HG03039 (cell line): ENCODE measurements at regions not wholly inside any gene's neighbourhood (a gene's known extent, or its start where the extent isn't known, plus 50 kb on each side); places are given as distances from the start of the nearest gene placed in this dataset.
"Not testable (repeated sequence)": the region's sequence is repeated elsewhere in the genome, so short reads cannot be mapped to it uniquely, and the experiment has no call there.

Experiments used
- ATAC-seq: cut with Tn5 transposase; IDR thresholded peaks from one replicate; pipeline ENCODE4 v1.9.1; 2021; ENCODE audit warnings: mild to moderate bottlenecking, moderate library complexity; ENCODE audit not compliant: unreplicated experiment

GRCh38 chr7:138252666-138253065, 176.4 kb downstream of the AKR1D1 start:
- not testable (repeated sequence) for ATAC-seq

- ATAC-seq: no peak
Measured at GRCh38 chr7:138254444-138254843, 178.2 kb downstream of the AKR1D1 start.

DNA sequence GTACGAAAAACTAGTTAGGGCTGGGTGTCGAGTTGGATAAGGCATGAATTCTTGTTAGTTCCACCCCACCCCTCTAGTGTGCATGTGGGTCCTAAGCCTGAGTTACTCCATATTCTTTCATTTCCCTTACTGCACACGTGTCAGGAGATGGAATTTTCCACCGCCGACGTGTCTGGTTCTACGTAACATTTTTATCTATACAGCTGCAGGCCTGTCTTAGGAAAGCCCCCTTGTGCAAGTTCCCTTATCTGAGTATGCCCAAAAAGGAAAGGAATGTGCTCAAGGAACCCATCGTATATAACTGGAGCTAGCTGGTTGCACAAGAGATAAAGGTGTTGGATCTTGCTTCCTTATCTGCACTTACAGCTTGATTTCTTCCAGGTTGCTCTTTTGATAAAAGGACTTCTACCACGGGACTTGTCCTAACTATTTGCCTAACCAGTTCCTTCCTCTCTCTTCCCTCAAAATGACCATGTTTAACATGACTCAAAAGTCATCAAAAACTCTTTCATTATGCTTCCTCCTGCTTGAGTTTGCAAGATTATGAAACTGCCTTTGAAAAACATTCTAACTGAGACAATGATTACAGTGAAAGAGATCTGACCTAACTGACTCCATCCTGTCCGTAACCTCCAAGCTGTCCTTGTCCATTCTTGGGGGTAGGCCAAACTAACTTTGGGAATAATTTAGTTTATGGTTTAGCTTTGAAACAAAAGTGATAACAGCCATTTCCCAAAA, 181.4 kb downstream of the AKR1D1 start:
- ATAC-seq: no peak

GRCh38 chr7:138258197-138258559, 181.9 kb downstream of the AKR1D1 start:
- no peak for ATAC-seq

GRCh38 chr7:138259675-138260074, 183.4 kb downstream of the AKR1D1 start:
- no peak for ATAC-seq

GRCh38 chr7:138267934-138268333, 191.7 kb downstream of the AKR1D1 start:
- no peak for ATAC-seq

- ATAC-seq: no peak
Measured at GRCh38 chr7:138276891-138277290, 183.2 kb upstream of the TRIM24 start.

DNA sequence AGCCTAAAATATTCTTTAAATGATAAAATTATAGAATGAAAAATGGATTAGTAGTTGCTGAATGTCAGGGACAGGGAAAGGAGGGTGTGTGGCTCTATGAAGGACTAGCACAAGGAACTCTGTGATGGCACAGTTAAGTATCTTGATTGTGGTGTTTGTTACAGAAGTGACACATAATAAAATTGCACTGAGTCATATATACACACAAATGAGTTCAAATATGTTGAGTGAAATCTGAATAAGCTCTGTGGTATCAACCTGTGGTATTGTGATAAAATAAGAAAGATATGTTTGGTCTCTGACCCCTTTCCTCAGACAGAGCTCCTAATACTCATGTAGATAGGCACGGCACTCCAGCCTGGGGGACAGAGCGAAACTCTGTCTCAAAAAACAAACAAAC, 181.5 kb upstream of the TRIM24 start:
- ATAC-seq: no peak

DNA sequence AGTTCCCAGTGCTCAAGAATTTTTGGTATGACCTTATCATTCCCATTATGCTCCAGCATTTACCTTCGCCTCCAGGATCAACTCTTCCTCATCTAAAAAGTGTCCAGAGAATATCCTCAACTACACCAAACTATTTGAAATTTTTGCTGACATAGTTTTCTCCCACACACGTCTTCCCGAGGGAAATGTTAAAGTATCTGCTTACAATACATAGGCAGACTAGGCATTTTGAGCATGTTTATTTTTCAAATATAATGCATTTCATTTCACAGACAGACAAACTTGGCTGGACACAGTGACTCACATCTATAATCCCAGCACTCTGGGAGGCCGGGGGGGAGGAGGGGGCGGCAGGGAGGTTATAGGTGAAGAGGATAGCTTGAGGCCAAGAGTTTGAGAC, 177.1 kb upstream of the TRIM24 start:
- no peak for ATAC-seq

DNA sequence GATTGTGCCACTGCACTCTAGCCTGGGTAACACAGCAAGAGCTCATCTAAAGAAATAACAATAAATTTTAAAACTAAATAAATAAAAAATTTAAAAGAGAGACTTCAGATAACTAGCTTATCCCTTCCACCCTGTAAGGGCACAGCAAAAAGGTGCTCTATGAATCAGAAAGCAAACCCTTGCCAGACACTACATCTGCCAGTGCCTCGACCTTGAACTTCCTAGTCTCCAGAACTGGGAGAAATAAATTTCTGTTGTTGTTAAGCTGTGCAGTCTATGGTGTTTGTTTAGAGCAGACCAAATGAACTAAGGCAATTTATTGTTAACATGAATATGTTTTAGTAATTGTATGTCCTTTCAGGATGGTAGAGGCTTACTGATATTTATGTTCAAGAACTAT, 174.9 kb upstream of the TRIM24 start:
- ATAC-seq: no peak

DNA sequence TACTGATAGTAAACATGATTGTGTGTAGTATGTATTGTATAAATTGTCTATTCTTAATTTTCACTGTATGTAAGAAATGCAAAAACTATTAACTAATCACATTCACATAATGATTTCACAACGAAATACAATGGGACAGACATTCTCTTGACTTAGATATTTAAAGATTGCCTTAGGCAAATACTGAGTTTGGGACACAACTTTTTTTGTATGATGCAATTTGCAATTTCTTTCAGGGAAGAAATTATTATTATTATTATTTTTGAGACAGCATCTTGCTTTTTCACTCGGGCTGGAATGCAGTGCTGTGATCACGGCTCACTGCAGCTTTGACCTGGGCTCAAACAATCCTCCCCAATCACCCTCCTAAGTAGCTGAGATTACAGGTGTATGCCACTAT, 173.2 kb upstream of the TRIM24 start:
- no peak for ATAC-seq

- ATAC-seq: no peak
Measured at GRCh38 chr7:138287549-138287948, 172.5 kb upstream of the TRIM24 start.

GRCh38 chr7:138289082-138289481, 171.0 kb upstream of the TRIM24 start:
- no peak for ATAC-seq

GRCh38 chr7:138289864-138290263, 170.2 kb upstream of the TRIM24 start:
- no peak for ATAC-seq

DNA sequence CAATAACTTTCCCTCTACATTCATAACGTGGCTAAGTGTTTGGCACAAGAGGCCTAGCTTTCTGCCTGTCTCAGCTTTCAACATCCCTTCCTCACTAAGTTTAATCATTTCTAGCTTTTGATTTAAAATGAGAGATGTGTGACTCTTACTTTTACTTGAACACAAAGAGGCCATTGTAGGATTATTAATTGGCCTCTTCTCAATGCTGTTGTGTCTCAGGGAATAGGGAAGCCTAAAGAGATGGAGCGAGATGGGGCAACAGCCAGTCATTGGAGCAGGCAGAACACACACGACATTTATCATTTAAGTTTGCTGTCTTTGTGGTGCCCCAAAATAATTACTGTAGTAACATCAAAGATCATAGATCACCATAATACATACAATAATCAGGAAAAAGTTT, 167.1 kb upstream of the TRIM24 start:
- no peak for ATAC-seq

GRCh38 chr7:138295049-138295637, 164.9 kb upstream of the TRIM24 start:
- no peak for ATAC-seq

DNA sequence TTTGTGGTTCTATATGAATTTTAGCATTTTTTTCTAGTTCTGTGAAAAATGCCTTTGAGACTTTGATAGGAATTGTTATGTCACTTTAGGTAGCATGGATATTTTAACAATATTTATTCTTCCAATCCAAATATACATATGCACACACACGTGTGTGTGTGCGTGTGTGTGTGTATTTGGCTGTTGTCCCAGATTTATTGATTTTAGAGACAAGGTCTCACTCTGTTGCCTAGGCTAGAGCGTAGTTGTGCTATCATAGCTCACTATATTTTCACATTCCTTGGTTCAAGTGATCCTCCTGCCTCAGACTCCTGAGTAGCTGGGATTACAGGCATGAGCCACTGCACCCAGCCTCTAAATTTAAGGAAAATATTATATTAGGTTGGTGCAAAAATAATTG, 162.5 kb upstream of the TRIM24 start:
- no peak for ATAC-seq

GRCh38 chr7:138299066-138299465, 161.0 kb upstream of the TRIM24 start:
- ATAC-seq: no peak

DNA sequence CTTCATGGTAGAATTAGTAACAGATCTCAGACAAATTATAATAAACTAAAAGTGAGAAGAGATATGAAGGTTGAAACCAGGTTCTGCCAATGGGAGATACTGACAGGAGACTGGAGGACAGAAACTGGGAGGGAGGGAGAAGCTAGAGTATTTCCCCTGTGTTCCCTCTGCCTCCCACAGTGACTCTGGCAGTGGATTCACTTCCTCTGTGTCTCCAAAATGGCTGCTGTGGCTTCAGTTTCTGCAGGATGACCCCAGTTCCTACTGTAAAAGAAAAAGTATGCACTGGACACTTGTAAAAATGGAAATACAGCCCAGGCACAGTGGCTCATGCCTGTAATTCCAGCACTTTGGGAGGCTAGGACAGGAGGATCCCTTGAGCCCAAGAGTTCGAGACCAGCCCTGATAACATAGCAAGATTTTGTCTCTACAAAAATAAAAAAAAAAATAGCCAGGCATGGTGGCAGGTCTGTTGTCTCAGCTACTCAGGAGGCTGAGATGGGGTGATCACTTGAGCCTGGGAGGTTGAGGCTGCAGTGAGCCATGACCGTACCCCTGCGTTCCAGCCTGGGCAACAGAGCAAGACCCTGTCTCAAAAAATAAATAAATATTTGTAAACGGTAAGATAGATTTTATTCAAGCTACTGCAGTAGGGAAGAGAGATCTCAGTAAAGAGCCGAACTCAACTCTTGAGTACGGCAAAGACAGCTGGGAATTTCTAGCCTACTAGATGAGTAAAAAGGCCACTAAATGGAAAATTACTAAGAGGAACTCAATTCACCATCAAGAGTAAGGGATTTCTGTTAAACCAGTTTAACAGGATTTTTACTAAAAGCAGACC, 156.6 kb upstream of the TRIM24 start:
- no peak for ATAC-seq

DNA sequence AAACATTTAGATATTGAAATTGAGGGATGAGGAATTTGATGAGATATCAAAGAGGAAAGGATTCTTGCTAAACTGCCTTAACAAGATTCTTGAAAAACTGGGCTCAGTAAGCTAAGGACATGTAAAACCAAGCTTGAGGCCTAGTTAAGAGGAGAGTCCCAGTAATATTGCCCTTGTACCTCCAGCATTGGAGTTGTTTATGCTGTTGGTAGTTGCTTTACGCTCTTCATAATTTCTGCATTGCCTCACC, 156.1 kb upstream of the TRIM24 start:
- ATAC-seq: no peak

GRCh38 chr7:138307633-138308032, 152.4 kb upstream of the TRIM24 start:
- no peak for ATAC-seq

GRCh38 chr7:138308136-138308535, 151.9 kb upstream of the TRIM24 start:
- ATAC-seq: no peak
